ENCODE measurements at regions not wholly inside any gene's neighbourhood (a gene's known extent, or its start where the extent isn't known, plus 50 kb on each side); places are given as distances from the start of the nearest gene placed in this dataset.

DNA sequence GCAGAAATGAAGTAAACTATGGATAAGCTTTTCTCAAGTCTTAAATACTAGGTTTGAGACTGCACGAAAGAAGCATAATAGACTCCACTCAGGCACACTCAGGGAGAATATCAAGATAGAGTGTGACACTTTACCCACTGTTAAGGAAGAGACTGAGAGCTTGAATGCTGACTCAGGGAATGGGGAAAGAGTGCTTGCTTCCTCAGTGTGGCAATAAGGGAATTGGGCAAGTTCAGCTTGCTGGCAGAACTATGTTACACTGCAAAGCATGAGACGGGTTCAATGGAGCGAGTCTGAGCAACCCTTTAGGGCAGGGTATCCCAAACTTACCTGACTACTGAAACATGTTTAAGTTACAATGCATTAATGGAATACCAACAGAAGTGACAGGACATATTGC is 237.7 kb upstream of the MEF2C start:
- DNase-seq (no peak), ATAC-seq (ENCODE audit: low read depth) (no peak)
- Histone ChIP-seq H2BK15ac (ENCODE audit: low read depth, low read length) (no peak overlapping the region), H2BK20ac (ENCODE audit: low read depth, low read length) (no peak overlapping the region), H3K23ac (ENCODE audit: low read depth, low read length) (no peak overlapping the region), H2BK5ac (ENCODE audit: low read depth, low read length, poor library complexity, severe bottlenecking) (no peak overlapping the region), H2BK120ac (ENCODE audit: low read depth, low read length) (no peak overlapping the region), H3K79me1 (ENCODE audit: low read depth in 1 of 2, low read length in 2 of 2) (no peaks in the 10 kb centered on the region), H3K27me3 (ENCODE audit: control insufficient read depth, insufficient read depth, low read length) (no peaks in the 10 kb centered on the region), H3K9me3 (ENCODE audit: control insufficient read depth, insufficient read depth, low read length) (no peaks in the 10 kb centered on the region), H2AK5ac (ENCODE audit: low read depth, low read length) (no peak overlapping the region), H4K91ac (ENCODE audit: insufficient read depth, low read depth, low read length) (no peak overlapping the region), H3K9ac (ENCODE audit: low read depth, low read length) (no peak overlapping the region), H2AK9ac (replicated peaks; ENCODE audit: low read depth, low read length, poor library complexity) (no peak overlapping the region), H3K14ac (replicated peaks; ENCODE audit: low read depth, low read length) (no peak overlapping the region), H3K56ac (ENCODE audit: extremely low read depth, insufficient read depth, low read length) (no peak overlapping the region), H4K5ac (ENCODE audit: low read depth, low read length) (no peak overlapping the region), H3K4me1 (ENCODE audit: control insufficient read depth, insufficient read depth, low read length) (no peaks in the 10 kb centered on the region), H4K8ac (ENCODE audit: low read depth in 2 of 2, low read length in 2 of 2) (no peak overlapping the region), H3K27ac (ENCODE audit: insufficient read depth, low read length) (no peak overlapping the region), H3K4me2 (ENCODE audit: low read depth, low read length) (no peak overlapping the region), H3K36me3 (ENCODE audit: control insufficient read depth, insufficient read depth, low read length) (no peaks in the 10 kb centered on the region), H3K9me1 (ENCODE audit: insufficient read depth, low read length) (no peaks in the 10 kb centered on the region), H3K18ac (ENCODE audit: low read depth, low read length) (no peak overlapping the region), H3K4ac (ENCODE audit: low read depth, low read length) (no peak overlapping the region), H3K4me3 (ENCODE audit: insufficient read depth, low read depth, low read length) (no peak overlapping the region), H2AFZ (replicated peaks; ENCODE audit: low read length, poor library complexity) (no peak overlapping the region), H4K20me1 (ENCODE audit: insufficient read depth, low read length) (no peaks in the 10 kb centered on the region)
- no peak for TF ChIP-seq BHLHE40 (IDR thresholded peaks at IDR 0.05; ENCODE audit: low read depth, low read length)
- no peak for TF ChIP-seq MXI1 (IDR thresholded peaks at IDR 0.05; ENCODE audit: borderline replicate concordance, low read depth, low read length)
- TF ChIP-seq CHD1 (IDR thresholded peaks at IDR 0.05; ENCODE audit: low read depth, low read length), result no peak
- TF ChIP-seq RAD21 (IDR thresholded peaks at IDR 0.05; ENCODE audit: low read length), result no peak
- no peak for TF ChIP-seq POLR2A (IDR thresholded peaks at IDR 0.05; ENCODE audit: low read depth, low read length)
- no peak for TF ChIP-seq SMC3 (IDR thresholded peaks at IDR 0.05; ENCODE audit: low read depth, low read length)
- no peak for TF ChIP-seq MAZ (IDR thresholded peaks at IDR 0.05; ENCODE audit: borderline replicate concordance, low read depth, low read length)
- TF ChIP-seq, protein P1, sequence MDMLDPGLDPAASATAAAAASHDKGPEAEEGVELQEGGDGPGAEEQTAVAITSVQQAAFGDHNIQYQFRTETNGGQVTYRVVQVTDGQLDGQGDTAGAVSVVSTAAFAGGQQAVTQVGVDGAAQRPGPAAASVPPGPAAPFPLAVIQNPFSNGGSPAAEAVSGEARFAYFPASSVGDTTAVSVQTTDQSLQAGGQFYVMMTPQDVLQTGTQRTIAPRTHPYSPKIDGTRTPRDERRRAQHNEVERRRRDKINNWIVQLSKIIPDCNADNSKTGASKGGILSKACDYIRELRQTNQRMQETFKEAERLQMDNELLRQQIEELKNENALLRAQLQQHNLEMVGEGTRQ (IDR thresholded peaks at IDR 0.05; ENCODE audit: low read depth, low read length), result no peak
- TF ChIP-seq, protein P2, sequence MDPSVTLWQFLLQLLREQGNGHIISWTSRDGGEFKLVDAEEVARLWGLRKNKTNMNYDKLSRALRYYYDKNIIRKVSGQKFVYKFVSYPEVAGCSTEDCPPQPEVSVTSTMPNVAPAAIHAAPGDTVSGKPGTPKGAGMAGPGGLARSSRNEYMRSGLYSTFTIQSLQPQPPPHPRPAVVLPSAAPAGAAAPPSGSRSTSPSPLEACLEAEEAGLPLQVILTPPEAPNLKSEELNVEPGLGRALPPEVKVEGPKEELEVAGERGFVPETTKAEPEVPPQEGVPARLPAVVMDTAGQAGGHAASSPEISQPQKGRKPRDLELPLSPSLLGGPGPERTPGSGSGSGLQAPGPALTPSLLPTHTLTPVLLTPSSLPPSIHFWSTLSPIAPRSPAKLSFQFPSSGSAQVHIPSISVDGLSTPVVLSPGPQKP (IDR thresholded peaks at IDR 0.05; ENCODE audit: borderline replicate concordance, low read depth, low read length), result no peak
- TF ChIP-seq, protein P3, sequence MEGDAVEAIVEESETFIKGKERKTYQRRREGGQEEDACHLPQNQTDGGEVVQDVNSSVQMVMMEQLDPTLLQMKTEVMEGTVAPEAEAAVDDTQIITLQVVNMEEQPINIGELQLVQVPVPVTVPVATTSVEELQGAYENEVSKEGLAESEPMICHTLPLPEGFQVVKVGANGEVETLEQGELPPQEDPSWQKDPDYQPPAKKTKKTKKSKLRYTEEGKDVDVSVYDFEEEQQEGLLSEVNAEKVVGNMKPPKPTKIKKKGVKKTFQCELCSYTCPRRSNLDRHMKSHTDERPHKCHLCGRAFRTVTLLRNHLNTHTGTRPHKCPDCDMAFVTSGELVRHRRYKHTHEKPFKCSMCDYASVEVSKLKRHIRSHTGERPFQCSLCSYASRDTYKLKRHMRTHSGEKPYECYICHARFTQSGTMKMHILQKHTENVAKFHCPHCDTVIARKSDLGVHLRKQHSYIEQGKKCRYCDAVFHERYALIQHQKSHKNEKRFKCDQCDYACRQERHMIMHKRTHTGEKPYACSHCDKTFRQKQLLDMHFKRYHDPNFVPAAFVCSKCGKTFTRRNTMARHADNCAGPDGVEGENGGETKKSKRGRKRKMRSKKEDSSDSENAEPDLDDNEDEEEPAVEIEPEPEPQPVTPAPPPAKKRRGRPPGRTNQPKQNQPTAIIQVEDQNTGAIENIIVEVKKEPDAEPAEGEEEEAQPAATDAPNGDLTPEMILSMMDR (conservative IDR thresholded peaks at IDR 0.05; ENCODE audit: low read depth, low read length), result no peak
- TF ChIP-seq RFX5 (IDR thresholded peaks at IDR 0.05; ENCODE audit: low read depth, low read length), result no peak
- TF ChIP-seq MAFK (IDR thresholded peaks at IDR 0.05; ENCODE audit: low read depth, low read length), result no peak
- TF ChIP-seq FOS (IDR thresholded peaks at IDR 0.05; ENCODE audit: low read depth, low read length), result no peak
- no peak for TF ChIP-seq RCOR1 (IDR thresholded peaks at IDR 0.05; ENCODE audit: insufficient replicate concordance, low read length)
- no peak for TF ChIP-seq CEBPB (IDR thresholded peaks at IDR 0.05; ENCODE audit: low read depth, low read length)
- TF ChIP-seq NFE2L2 (IDR thresholded peaks at IDR 0.05; ENCODE audit: low read depth, low read length), result no peak
- WGBS, 2 experiments (ENCODE audit: extremely low coverage in 2 of 2, insufficient read length in 1 of 2), result no CpG with 5 or more reads among the region's 3 CpGs
- POLR2A ChIA-PET (ENCODE audit: unreplicated experiment), result no interaction called here
- in situ Hi-C loops (cut with MboI; ENCODE audit: low sequenced_read_pairs), result no loop called here
- intact Hi-C loops (cut with micrococcal nuclease), result no loop called here
- no TSS peak for BruUV-seq (replicated peaks)
- CTCF ChIA-PET, result no interaction called here
- dilution Hi-C loops (cut with HindIII; ENCODE audit: low sequenced_read_pairs, unreplicated experiment), result no loop called here
